ENCODE measurements at regions not wholly inside any gene's neighbourhood (a gene's known extent, or its start where the extent isn't known, plus 50 kb on each side); places are given as distances from the start of the nearest gene placed in this dataset.
A peak's percentile ranks its signal among the peaks of the same experiment; 100 is the strongest.

DNA sequence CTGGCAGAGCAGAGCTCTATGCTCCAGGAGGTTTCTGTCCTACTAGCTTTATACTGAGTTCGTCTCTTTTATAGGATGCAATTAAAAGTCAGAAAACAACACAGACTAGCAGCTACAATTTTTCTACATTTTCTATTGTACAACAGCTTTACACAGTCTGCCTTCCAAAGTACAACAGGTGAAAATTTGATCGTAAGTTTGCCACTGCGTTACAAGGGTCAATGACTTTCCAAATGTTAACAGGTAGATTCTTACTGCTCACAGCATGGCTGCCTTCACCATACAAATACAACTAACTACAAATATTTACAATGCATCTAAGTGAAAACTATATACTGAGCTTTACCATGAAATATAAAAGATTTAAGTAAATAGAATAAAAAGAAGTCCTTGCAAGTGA, 268.6 kb upstream of the SLCO3A1 start:
- no peaks in the 10 kb centered on the region for H3K36me3 Mint-ChIP-seq (ENCODE audit: insufficient read depth, unreplicated experiment)
- intact Hi-C loops (cut with micrococcal nuclease; ENCODE audit: unreplicated experiment), result no loop called here
- H3K9me3 Mint-ChIP-seq (ENCODE audit: low read depth, unreplicated experiment), result peaks cover 5% of the 10 kb centered on the region
- no peaks in the 10 kb centered on the region for H3K4me1 Mint-ChIP-seq (ENCODE audit: low read depth, unreplicated experiment)
- no peak for TF ChIP-seq CTCF (IDR thresholded peaks at IDR 0.05; ENCODE audit: unreplicated experiment)
- CTCF ChIA-PET, result no interaction called here
- no peak for DNase-seq
- no peak overlapping the region for H3K27ac Mint-ChIP-seq (ENCODE audit: unreplicated experiment)
- no peak overlapping the region for H3K4me3 Mint-ChIP-seq (ENCODE audit: low read depth, unreplicated experiment)
- H3K27me3 Mint-ChIP-seq (ENCODE audit: unreplicated experiment), result no peaks in the 10 kb centered on the region
- no TSS peak for BruUV-seq (replicated peaks)

- BruUV-seq (replicated peaks), result no TSS peak
- H3K36me3 Mint-ChIP-seq (ENCODE audit: insufficient read depth, unreplicated experiment), result no peaks in the 10 kb centered on the region
- H3K9me3 Mint-ChIP-seq (ENCODE audit: low read depth, unreplicated experiment), result peaks cover 5% of the 10 kb centered on the region
- H3K4me1 Mint-ChIP-seq (ENCODE audit: low read depth, unreplicated experiment), result no peaks in the 10 kb centered on the region
- intact Hi-C loops (cut with micrococcal nuclease; ENCODE audit: unreplicated experiment), result no loop called here
- H3K27me3 Mint-ChIP-seq (ENCODE audit: unreplicated experiment), result no peaks in the 10 kb centered on the region
- no peak overlapping the region for H3K4me3 Mint-ChIP-seq (ENCODE audit: low read depth, unreplicated experiment)
- CTCF ChIA-PET, result no interaction called here
- TF ChIP-seq CTCF (IDR thresholded peaks at IDR 0.05; ENCODE audit: unreplicated experiment), result no peak
- no peak for DNase-seq
- no peak overlapping the region for H3K27ac Mint-ChIP-seq (ENCODE audit: unreplicated experiment)
Measured at GRCh38 chr15:91586560-91586959, 266.9 kb upstream of the SLCO3A1 start.

GRCh38 chr15:91589360-91589759, 264.1 kb upstream of the SLCO3A1 start:
- Mint-ChIP-seq H3K4me1 (ENCODE audit: low read depth, unreplicated experiment) (no peaks in the 10 kb centered on the region), H3K27me3 (ENCODE audit: unreplicated experiment) (no peaks in the 10 kb centered on the region), H3K4me3 (ENCODE audit: low read depth, unreplicated experiment) (no peak overlapping the region), H3K36me3 (ENCODE audit: insufficient read depth, unreplicated experiment) (no peaks in the 10 kb centered on the region), H3K9me3 (ENCODE audit: low read depth, unreplicated experiment) (peaks cover 3% of the 10 kb centered on the region), H3K27ac (ENCODE audit: unreplicated experiment) (no peak overlapping the region)
- peak; percentile 12 for TF ChIP-seq CTCF (IDR thresholded peaks at IDR 0.05; ENCODE audit: unreplicated experiment)
- no TSS peak for BruUV-seq (replicated peaks)
- intact Hi-C loops (cut with micrococcal nuclease; ENCODE audit: unreplicated experiment), result loop anchor here (1.0 kb wide), 1 partner anchor 287 kb away; no protein-coding TSS in a partner anchor
- no peak for DNase-seq
- CTCF ChIA-PET, result no interaction called here

DNA sequence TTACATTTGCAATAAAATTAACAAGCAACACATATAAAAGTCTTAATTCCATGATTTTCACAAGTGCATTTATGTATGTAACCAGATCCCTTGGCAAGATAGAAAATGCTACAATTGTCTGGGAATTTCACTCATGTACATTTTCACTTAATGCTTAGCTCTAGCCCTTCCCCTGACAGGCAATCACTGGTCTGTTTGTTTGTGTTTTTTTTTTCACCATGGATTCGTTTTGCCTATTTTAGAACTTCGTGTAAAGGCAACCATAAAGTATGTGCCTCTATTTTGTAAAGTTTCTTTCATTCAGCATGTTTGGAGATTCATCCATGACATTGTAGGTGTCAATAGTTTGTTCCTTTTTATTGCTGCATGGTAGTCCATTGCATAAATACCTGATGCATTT, 260.9 kb upstream of the SLCO3A1 start:
- intact Hi-C loops (cut with micrococcal nuclease; ENCODE audit: unreplicated experiment), result no loop called here
- Mint-ChIP-seq H3K27me3 (ENCODE audit: unreplicated experiment) (peaks cover under 1% of the 10 kb centered on the region), H3K9me3 (ENCODE audit: low read depth, unreplicated experiment) (no peaks in the 10 kb centered on the region), H3K4me3 (ENCODE audit: low read depth, unreplicated experiment) (no peak overlapping the region), H3K4me1 (ENCODE audit: low read depth, unreplicated experiment) (no peaks in the 10 kb centered on the region), H3K36me3 (ENCODE audit: insufficient read depth, unreplicated experiment) (no peaks in the 10 kb centered on the region), H3K27ac (ENCODE audit: unreplicated experiment) (no peak overlapping the region)
- TF ChIP-seq CTCF (IDR thresholded peaks at IDR 0.05; ENCODE audit: unreplicated experiment), result no peak
- CTCF ChIA-PET, result no interaction called here
- no TSS peak for BruUV-seq (replicated peaks)
- DNase-seq, result no peak

- DNase-seq, result no peak
- Mint-ChIP-seq H3K27me3 (ENCODE audit: unreplicated experiment) (peaks cover 6% of the 10 kb centered on the region), H3K4me3 (ENCODE audit: low read depth, unreplicated experiment) (no peak overlapping the region), H3K9me3 (ENCODE audit: low read depth, unreplicated experiment) (no peaks in the 10 kb centered on the region), H3K27ac (ENCODE audit: unreplicated experiment) (no peak overlapping the region), H3K4me1 (ENCODE audit: low read depth, unreplicated experiment) (no peaks in the 10 kb centered on the region), H3K36me3 (ENCODE audit: insufficient read depth, unreplicated experiment) (no peaks in the 10 kb centered on the region)
- no peak for TF ChIP-seq CTCF (IDR thresholded peaks at IDR 0.05; ENCODE audit: unreplicated experiment)
- no TSS peak for BruUV-seq (replicated peaks)
- intact Hi-C loops (cut with micrococcal nuclease; ENCODE audit: unreplicated experiment), result no loop called here
- CTCF ChIA-PET, result no interaction called here
Measured at GRCh38 chr15:91593067-91593466, 260.4 kb upstream of the SLCO3A1 start.

Data from Calu3 (cell line).